HCT116 (cell line): ENCODE measurements at regions not wholly inside any gene's neighbourhood (a gene's known extent, or its start where the extent isn't known, plus 50 kb on each side); places are given as distances from the start of the nearest gene placed in this dataset.

Experiments
- ATAC-seq: fragments of 200-7000 bp; cut with Tn5 transposase; 2 replicates; pipeline ENCODE4 v1.9.1; 2020; ENCODE audit warnings: mild to moderate bottlenecking, moderate library complexity
- BruUV-seq: library from RNA; stranded (reverse); fragments of 400-500 nt; replicated peaks from 2 replicates; lab custom pipeline; 2021; lab: Mats Ljungman, UMichigan
- CTCF ChIA-PET: fragments of 300-600 bp; sonication (Branson Sonifier 250); formaldehyde crosslinking; loops from one replicate; lab custom pipeline; 2021; ENCODE audit warnings: antibody characterized with exemption; lab: Charles Lee
- POLR2A ChIA-PET: fragments of 300-600, 350-600 bp; sonication (Branson Sonifier 250); formaldehyde crosslinking; loops from one replicate; lab custom pipeline; 2021; ENCODE audit warnings: antibody characterized with exemption; lab: Charles Lee
- RAD21 ChIA-PET, 2 experiments: fragments of 300-600 bp; sonication (Branson Sonifier 250); formaldehyde crosslinking; loops; one replicate each; lab custom pipeline; 2023; ENCODE audit warnings: low total read pairs in 2 of 2; ENCODE audit not compliant: uncharacterized antibody in 2 of 2, unreplicated experiment in 2 of 2, low non-redundant PET in 1 of 2; lab: Charles Lee
- DNase-seq: peaks from one replicate; pipeline ENCODE4 v3.0.0-alpha.2; 2010; ENCODE audit warnings: low read depth, low spot score
- H2AFZ ChIP-seq: fragments of 200-600 bp; shearing (Covaris generic), sonication (generic); 2 replicates; pipeline ENCODE4 v1.6.1; 2017; ENCODE audit warnings: low read depth, mixed run types, mixed read lengths, antibody characterized with exemption, low read length; ENCODE audit not compliant: poor library complexity, severe bottlenecking
- H3K27ac ChIP-seq: 2 replicates; pipeline ENCODE4 v1.5.1; 2012; ENCODE audit warnings: low read depth, low read length
- H3K27me3 ChIP-seq: fragments of 200-600 bp; sonication (generic); 2 replicates; pipeline ENCODE4 v1.6.1; 2016; ENCODE audit warnings: mixed run types, low read length, mixed read lengths; ENCODE audit not compliant: insufficient read depth
- H3K36me3 ChIP-seq, 2 experiments: fragments of 200-500 bp in 1 of 2; fragments of 200-600 bp in 1 of 2; sonication (Bioruptor generic) in 1 of 2; sonication (generic) in 1 of 2; 2 replicates each; pipeline versions ENCODE4 v1.5.1 to v1.6.1; 2014 to 2016; ENCODE audit warnings: low read length in 2 of 2, inconsistent platforms in 1 of 2, mixed read lengths in 1 of 2, mixed run types in 1 of 2; ENCODE audit not compliant: insufficient read depth in 2 of 2, control insufficient read depth in 1 of 2
- H3K4me1 ChIP-seq, 2 experiments: fragments of 200-600 bp in 1 of 2; sonication (generic) in 1 of 2; 2 replicates each; pipeline versions ENCODE4 v1.5.1 to v1.6.1; 2012 to 2017; ENCODE audit warnings: low read length in 2 of 2, inconsistent platforms in 1 of 2, mild to moderate bottlenecking in 1 of 2, mixed read lengths in 1 of 2, mixed run types in 1 of 2, moderate library complexity in 1 of 2; ENCODE audit not compliant: insufficient read depth in 2 of 2, control insufficient read depth in 1 of 2
- H3K4me2 ChIP-seq: fragments of 200-600 bp; sonication (generic); 2 replicates; pipeline ENCODE4 v1.6.1; 2017; ENCODE audit warnings: mixed run types, low read length, mixed read lengths
- H3K4me3 ChIP-seq, 2 experiments: fragments of 200-600 bp in 1 of 2; sonication (generic) in 1 of 2; replicated peaks in 1 of 2; 2 replicates each; pipeline ENCODE4 v1.5.1; 2011 to 2016; ENCODE audit warnings: low read length in 2 of 2, control low read depth in 1 of 2, low read depth in 1 of 2, mild to moderate bottlenecking in 1 of 2, mixed read lengths in 1 of 2, mixed run types in 1 of 2
- H3K79me2 ChIP-seq: fragments of 200-600 bp; sonication (generic); 2 replicates; pipeline ENCODE4 v1.6.1; 2017; ENCODE audit warnings: mild to moderate bottlenecking, mixed run types, low read length, moderate library complexity, mixed read lengths; ENCODE audit not compliant: insufficient read depth
- H3K9ac ChIP-seq: fragments of 200-600 bp; sonication (generic); 2 replicates; pipeline ENCODE4 v1.6.1; 2016; ENCODE audit warnings: low read length, mixed read lengths
- H3K9me2 ChIP-seq: fragments of 200-600 bp; sonication (generic), shearing (Covaris generic); 2 replicates; pipeline ENCODE4 v1.6.1; 2017; ENCODE audit warnings: mixed run types, mild to moderate bottlenecking, moderate library complexity; ENCODE audit not compliant: insufficient read depth
- H3K9me3 ChIP-seq, 2 experiments: fragments of 200-500 bp in 1 of 2; fragments of 200-600 bp in 1 of 2; sonication (Bioruptor generic) in 1 of 2; sonication (generic) in 1 of 2; 2 replicates each; pipeline ENCODE4 v1.6.1; 2014 to 2017; ENCODE audit warnings: low read length in 2 of 2, mixed read lengths in 2 of 2, inconsistent platforms in 1 of 2, low read depth in 1 of 2, mild to moderate bottlenecking in 1 of 2, mixed run types in 1 of 2, moderate library complexity in 1 of 2; ENCODE audit not compliant: control insufficient read depth in 1 of 2, insufficient read depth in 1 of 2
- H4K20me1 ChIP-seq: fragments of 200-600 bp; sonication (generic), shearing (Covaris generic); 2 replicates; pipeline ENCODE4 v1.6.1; 2017; ENCODE audit warnings: mixed run types, mild to moderate bottlenecking, moderate library complexity; ENCODE audit not compliant: insufficient read depth
- CBX3 ChIP-seq: IDR thresholded peaks from 2 replicates; pipeline ENCODE4 v1.6.1; 2012; ENCODE audit warnings: low read depth
- CEBPB ChIP-seq: IDR thresholded peaks from 2 replicates; pipeline ENCODE4 v1.6.1; 2012; ENCODE audit warnings: low read depth
- ELF1 ChIP-seq: IDR thresholded peaks from 2 replicates; pipeline ENCODE4 v1.6.1; 2012; ENCODE audit warnings: low read depth, borderline replicate concordance
- EZH2 ChIP-seq: fragments of 200-600 bp; sonication (generic); IDR thresholded peaks from 2 replicates; pipeline ENCODE4 v1.6.1; 2017; ENCODE audit warnings: antibody characterized with exemption, mixed run types
- EZH2phosphoT487 ChIP-seq: fragments of 200-600 bp; IDR thresholded peaks from 2 replicates; pipeline ENCODE4 v1.6.1; 2018; ENCODE audit warnings: antibody characterized with exemption, borderline replicate concordance
- FOSL1 ChIP-seq: IDR thresholded peaks from 2 replicates; pipeline ENCODE4 v1.6.1; 2012; ENCODE audit warnings: low read depth
- JUND ChIP-seq: IDR thresholded peaks from 2 replicates; pipeline ENCODE4 v1.6.1; 2012
- MAX ChIP-seq: IDR thresholded peaks from 2 replicates; pipeline ENCODE4 v1.6.1; 2012
- POLR2A ChIP-seq: IDR thresholded peaks from 2 replicates; pipeline ENCODE4 v1.7.0; 2011; ENCODE audit warnings: borderline replicate concordance; ENCODE audit not compliant: insufficient read depth, insufficient read length; ENCODE audit errors: extremely low read depth
- POLR2AphosphoS5 ChIP-seq: IDR thresholded peaks from 2 replicates; pipeline ENCODE4 v1.6.1; 2011; ENCODE audit warnings: mild to moderate bottlenecking, low read depth, low read length, moderate library complexity
- RAD21 ChIP-seq: IDR thresholded peaks from 2 replicates; pipeline ENCODE4 v1.6.1; 2012; ENCODE audit warnings: low read depth, mild to moderate bottlenecking
- SIN3A ChIP-seq: IDR thresholded peaks from 2 replicates; pipeline ENCODE4 v1.6.1; 2012; ENCODE audit warnings: low read depth
- SRF ChIP-seq: IDR thresholded peaks from 2 replicates; pipeline ENCODE4 v1.6.1; 2012; ENCODE audit warnings: low read depth
- TCF7L2 ChIP-seq: IDR thresholded peaks from 2 replicates; pipeline ENCODE4 v1.7.0; 2011; ENCODE audit warnings: borderline replicate concordance, inconsistent platforms; ENCODE audit not compliant: insufficient read depth, insufficient read length; ENCODE audit errors: extremely low read depth
- YY1 ChIP-seq: IDR thresholded peaks from 2 replicates; pipeline ENCODE4 v1.6.1; 2011; ENCODE audit warnings: low read length, low read depth, moderate library complexity, mild to moderate bottlenecking; ENCODE audit not compliant: insufficient replicate concordance; ENCODE audit errors: extremely low read depth
- ZFX ChIP-seq: fragments of 450-650 bp; IDR thresholded peaks from 2 replicates; pipeline ENCODE4 v1.6.1; 2017
- ZNF274 ChIP-seq: fragments of 200-500 bp; sonication (Bioruptor generic); IDR thresholded peaks from 2 replicates; pipeline ENCODE4 v1.6.1; 2014; ENCODE audit warnings: mild to moderate bottlenecking, low read depth, low read length, inconsistent platforms
- intact Hi-C: fragments of 100-400 bp; cut with micrococcal nuclease; formaldehyde crosslinking; loops from 2 replicates; pipeline ENCODE4 v1.10.0; 2022
- TF ChIP-seq, protein P1 (sequence below): IDR thresholded peaks from 2 replicates; pipeline ENCODE4 v1.6.1; 2011; ENCODE audit warnings: mild to moderate bottlenecking, low read length, moderate library complexity; ENCODE audit not compliant: insufficient replicate concordance; ENCODE audit errors: extremely low read depth
- TF ChIP-seq, protein P2 (sequence below), 3 experiments: fragments of 200-600 bp in 1 of 3; sonication (generic) in 1 of 3; IDR thresholded peaks in 2 of 3; conservative IDR thresholded peaks in 1 of 3; 2 replicates each; pipeline ENCODE4 v1.5.1; 2012 to 2017; ENCODE audit warnings: low read depth in 2 of 3, low read length in 2 of 3, antibody characterized with exemption in 1 of 3, borderline replicate concordance in 1 of 3, control low read depth in 1 of 3, mild to moderate bottlenecking in 1 of 3, mixed read lengths in 1 of 3, mixed run types in 1 of 3, moderate library complexity in 1 of 3; ENCODE audit not compliant: insufficient read depth in 1 of 3
- TF ChIP-seq, protein P3 (sequence below): IDR thresholded peaks from 2 replicates; pipeline ENCODE4 v1.6.1; 2012; ENCODE audit warnings: low read depth

DNA sequence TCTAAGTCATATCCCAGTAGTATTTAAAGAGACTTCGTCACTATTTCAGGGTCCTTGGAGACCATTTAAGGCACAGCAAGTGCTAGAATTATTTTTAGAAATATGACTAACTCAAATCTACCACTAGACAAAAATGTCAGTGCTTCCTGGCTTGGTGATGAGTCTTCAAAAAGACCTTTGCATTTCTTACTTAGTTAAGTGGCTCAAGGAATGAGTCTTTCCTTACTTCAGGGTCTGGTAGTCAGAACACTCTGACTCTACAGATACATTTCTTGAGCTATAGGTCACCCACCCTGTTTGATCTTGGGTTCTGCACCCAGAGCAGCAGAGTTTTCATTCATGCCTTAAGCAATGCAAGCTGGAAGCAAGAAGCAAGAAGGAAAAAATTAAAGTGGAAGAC, 191.0 kb upstream of the HTR2A start:
- H3K4me2 ChIP-seq: no peak overlapping the region
- no peaks in the 10 kb centered on the region; the same call in 1 of the 2 replicates for H3K27me3 ChIP-seq
- no peaks in the 10 kb centered on the region for H4K20me1 ChIP-seq
- TF ChIP-seq, protein P1, sequence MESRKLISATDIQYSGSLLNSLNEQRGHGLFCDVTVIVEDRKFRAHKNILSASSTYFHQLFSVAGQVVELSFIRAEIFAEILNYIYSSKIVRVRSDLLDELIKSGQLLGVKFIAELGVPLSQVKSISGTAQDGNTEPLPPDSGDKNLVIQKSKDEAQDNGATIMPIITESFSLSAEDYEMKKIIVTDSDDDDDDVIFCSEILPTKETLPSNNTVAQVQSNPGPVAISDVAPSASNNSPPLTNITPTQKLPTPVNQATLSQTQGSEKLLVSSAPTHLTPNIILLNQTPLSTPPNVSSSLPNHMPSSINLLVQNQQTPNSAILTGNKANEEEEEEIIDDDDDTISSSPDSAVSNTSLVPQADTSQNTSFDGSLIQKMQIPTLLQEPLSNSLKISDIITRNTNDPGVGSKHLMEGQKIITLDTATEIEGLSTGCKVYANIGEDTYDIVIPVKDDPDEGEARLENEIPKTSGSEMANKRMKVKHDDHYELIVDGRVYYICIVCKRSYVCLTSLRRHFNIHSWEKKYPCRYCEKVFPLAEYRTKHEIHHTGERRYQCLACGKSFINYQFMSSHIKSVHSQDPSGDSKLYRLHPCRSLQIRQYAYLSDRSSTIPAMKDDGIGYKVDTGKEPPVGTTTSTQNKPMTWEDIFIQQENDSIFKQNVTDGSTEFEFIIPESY: no peak
- TF ChIP-seq YY1 (no peak), JUND (no peak), SIN3A (no peak), EZH2phosphoT487 (no peak), FOSL1 (no peak), CBX3 (no peak), SRF (no peak), ZNF274 (no peak), EZH2 (no peak), POLR2A (no peak), RAD21 (no peak), ELF1 (no peak), CEBPB (no peak), POLR2AphosphoS5 (no peak), MAX (no peak), ZFX (no peak), TCF7L2 (no peak)
- TF ChIP-seq, protein P2, sequence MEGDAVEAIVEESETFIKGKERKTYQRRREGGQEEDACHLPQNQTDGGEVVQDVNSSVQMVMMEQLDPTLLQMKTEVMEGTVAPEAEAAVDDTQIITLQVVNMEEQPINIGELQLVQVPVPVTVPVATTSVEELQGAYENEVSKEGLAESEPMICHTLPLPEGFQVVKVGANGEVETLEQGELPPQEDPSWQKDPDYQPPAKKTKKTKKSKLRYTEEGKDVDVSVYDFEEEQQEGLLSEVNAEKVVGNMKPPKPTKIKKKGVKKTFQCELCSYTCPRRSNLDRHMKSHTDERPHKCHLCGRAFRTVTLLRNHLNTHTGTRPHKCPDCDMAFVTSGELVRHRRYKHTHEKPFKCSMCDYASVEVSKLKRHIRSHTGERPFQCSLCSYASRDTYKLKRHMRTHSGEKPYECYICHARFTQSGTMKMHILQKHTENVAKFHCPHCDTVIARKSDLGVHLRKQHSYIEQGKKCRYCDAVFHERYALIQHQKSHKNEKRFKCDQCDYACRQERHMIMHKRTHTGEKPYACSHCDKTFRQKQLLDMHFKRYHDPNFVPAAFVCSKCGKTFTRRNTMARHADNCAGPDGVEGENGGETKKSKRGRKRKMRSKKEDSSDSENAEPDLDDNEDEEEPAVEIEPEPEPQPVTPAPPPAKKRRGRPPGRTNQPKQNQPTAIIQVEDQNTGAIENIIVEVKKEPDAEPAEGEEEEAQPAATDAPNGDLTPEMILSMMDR (IDR thresholded peaks at IDR 0.05 in 2 of 3, conservative IDR thresholded peaks at IDR 0.05 in 1 of 3; ENCODE audit: borderline replicate concordance in 1 of 3, insufficient read depth in 1 of 3, low read depth in 2 of 3, low read length in 2 of 3): no peak
- TF ChIP-seq, protein P3, sequence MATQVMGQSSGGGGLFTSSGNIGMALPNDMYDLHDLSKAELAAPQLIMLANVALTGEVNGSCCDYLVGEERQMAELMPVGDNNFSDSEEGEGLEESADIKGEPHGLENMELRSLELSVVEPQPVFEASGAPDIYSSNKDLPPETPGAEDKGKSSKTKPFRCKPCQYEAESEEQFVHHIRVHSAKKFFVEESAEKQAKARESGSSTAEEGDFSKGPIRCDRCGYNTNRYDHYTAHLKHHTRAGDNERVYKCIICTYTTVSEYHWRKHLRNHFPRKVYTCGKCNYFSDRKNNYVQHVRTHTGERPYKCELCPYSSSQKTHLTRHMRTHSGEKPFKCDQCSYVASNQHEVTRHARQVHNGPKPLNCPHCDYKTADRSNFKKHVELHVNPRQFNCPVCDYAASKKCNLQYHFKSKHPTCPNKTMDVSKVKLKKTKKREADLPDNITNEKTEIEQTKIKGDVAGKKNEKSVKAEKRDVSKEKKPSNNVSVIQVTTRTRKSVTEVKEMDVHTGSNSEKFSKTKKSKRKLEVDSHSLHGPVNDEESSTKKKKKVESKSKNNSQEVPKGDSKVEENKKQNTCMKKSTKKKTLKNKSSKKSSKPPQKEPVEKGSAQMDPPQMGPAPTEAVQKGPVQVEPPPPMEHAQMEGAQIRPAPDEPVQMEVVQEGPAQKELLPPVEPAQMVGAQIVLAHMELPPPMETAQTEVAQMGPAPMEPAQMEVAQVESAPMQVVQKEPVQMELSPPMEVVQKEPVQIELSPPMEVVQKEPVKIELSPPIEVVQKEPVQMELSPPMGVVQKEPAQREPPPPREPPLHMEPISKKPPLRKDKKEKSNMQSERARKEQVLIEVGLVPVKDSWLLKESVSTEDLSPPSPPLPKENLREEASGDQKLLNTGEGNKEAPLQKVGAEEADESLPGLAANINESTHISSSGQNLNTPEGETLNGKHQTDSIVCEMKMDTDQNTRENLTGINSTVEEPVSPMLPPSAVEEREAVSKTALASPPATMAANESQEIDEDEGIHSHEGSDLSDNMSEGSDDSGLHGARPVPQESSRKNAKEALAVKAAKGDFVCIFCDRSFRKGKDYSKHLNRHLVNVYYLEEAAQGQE: no peak
- no peak overlapping the region for H3K9ac ChIP-seq
- H3K9me2 ChIP-seq: no peaks in the 10 kb centered on the region
- no peak overlapping the region for H2AFZ ChIP-seq
- no peaks in the 10 kb centered on the region for H3K36me3 ChIP-seq
- DNase-seq (no peak), ATAC-seq (no peak)
- no peak overlapping the region for H3K27ac ChIP-seq
- H3K4me1 ChIP-seq: no peaks in the 10 kb centered on the region
- ChIA-PET CTCF (no interaction called here), RAD21 (no interaction called here), POLR2A (no interaction called here)
- no peaks in the 10 kb centered on the region for H3K9me3 ChIP-seq
- H3K79me2 ChIP-seq: no peaks in the 10 kb centered on the region
- H3K4me3 ChIP-seq: no peak overlapping the region
- BruUV-seq: no TSS peak
- intact Hi-C loops: no loop called here
